Islet of Langerhans (tissue), 1 donor: ENCODE measurements at regions not wholly inside any gene's neighbourhood (a gene's known extent, or its start where the extent isn't known, plus 50 kb on each side); places are given as distances from the start of the nearest gene placed in this dataset.

Experiments used
- FAIRE-seq: peaks from one replicate; lab custom pipeline; 2011; peaks lifted over from hg19 to GRCh38; lab: Jason Lieb, UNC

DNA sequence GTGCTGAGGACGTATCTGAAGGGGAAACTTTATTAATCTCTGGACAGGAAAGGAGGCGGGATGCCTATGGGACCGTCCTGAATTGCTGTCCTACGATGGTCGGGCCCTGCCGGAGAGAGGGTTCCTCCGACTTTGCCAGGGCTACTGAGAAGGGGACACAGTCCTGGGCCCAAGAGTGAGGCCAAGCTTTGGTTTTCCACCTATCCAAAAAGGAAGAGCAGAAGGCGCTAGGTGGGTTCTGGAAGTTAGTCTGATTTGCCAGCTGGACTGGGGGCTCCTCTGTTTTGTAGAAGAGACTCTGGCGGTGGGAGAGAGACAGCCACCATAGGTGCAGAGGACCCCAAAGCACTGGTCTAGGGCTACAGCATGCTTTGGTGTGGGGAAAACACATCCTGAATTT is 243.8 kb upstream of the IRX4 start:
- no peak for FAIRE-seq

DNA sequence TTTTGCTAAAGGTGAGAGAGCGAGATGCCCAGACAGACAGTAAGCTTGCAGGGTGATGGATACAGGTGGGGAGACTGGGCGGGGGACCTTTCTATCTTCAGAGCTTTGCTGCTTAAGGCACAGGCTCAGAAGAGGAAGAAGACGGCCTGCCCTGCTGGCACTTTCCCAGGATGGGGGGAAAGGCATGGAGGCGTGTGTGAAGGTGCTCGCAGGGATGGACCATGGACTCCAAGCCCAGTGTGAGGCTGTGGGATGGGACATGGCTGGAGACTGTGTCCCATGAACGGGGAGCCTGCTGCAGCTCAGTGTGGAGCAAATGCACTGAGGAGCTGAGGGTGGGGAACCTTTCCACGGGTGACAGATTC is 243.2 kb upstream of the IRX4 start:
- FAIRE-seq, result no peak

DNA sequence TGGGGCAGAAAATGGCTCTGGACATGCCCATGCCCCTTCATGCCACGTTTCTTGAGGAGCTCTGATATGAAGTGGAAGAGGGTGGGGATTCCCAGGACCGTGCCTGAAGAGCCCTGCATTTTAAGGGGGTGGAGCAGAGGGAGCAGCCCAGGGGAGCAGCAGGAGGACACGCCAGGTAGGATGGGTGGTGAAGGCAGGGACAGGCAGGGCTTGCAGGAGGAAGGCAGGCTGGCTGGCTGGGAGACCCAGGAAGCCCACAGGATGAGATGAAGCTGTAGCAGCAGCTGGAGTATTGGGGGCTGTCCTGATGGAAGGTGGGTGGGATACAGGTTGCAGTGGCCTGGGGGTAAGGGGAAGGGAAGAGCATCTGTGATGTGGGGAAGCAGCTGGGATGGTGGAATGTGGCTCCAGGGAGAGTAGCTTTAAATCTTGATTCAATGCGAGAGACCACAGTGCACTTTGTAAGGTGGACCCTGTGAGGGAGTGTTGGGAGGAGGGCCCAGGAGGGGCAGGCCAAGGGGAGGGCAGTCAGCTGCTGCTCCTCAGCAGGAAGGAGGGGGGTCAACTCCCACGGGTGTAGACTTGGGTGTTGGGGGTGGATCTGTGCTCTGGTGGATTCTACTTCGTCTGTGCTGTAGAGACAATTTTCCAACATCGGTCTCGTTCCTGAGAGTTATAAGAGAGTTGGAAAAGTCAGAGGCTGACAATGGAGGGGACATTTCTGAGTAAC is 242.6 kb upstream of the IRX4 start:
- FAIRE-seq, result no peak

DNA sequence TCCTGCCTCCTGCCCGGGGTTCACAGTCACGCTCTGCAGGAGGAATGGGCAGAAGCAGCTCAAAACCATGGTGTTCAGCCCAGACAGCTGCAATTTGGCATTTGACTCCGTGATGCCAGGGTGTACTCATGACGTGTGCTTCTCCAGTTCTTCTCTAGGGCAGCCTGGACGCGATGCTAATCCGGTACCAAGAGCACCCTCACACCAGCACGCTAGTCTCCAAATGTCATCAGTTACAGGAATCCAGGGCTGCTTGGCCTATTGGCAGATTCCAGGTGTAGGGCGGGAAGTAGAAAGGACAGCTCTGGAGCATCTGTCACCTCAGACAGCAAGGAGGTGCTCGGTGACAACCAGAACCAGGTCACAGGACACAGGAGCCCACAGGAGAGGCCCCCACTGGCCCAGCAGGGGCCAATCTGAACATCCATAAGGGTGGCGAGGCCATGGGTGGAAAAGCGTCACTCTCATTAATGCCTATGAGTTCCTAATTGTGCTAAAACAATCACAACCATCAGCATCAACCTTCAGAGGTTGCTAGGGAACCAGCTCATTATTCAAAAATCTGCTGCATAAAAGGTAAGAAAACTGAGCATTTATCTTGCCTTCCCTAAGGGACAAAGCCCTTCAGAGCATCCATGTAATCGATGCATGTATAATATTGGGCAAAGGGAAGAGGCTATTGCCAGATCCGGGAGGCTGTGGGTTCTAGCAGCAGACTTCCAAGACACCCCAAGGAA is 241.9 kb upstream of the IRX4 start:
- FAIRE-seq, result no peak

DNA sequence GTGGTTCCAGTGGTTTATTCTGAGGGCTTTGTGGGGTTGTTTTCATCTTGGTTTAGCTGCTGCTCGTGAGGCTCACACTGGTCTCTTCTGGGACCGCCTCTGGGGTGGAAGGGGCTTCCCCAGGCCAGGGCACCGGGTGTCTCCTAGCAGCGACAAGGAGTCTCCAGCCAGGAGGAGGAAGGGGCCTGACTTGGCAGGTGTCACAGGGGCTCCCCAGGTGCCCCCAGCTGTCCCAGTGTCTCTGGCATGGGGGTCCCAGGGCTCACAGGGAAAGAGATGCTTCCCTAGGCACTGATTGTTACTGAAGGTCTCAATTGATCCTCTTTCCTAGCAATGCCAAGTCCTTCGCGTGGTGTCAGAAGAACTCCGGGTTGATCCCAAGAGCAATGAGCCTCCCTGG is 241.1 kb upstream of the IRX4 start:
- FAIRE-seq, result no peak

DNA sequence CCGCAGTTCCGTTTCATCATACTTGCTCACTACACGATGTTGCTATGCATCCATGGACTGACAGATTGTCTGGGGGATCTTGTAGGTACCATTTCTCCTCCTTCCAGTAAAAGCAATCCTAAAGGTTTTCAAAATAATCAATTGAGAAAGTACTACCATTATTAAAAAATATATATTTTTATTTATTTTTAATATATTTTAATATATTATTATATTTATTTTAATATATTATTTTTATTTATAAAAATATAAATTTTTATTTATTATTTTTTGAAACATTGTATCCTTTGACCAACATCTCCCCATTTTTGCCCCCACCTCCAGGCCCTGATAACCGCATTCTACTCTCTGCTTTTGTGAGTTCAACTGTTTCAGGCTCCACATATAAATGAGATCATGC is 237.6 kb upstream of the IRX4 start:
- no peak for FAIRE-seq

- no peak for FAIRE-seq
Observed at GRCh38 chr5:2119573-2119972, 236.8 kb upstream of the IRX4 start.

- no peak for FAIRE-seq
Observed at GRCh38 chr5:2113348-2114131, 230.8 kb upstream of the IRX4 start.

DNA sequence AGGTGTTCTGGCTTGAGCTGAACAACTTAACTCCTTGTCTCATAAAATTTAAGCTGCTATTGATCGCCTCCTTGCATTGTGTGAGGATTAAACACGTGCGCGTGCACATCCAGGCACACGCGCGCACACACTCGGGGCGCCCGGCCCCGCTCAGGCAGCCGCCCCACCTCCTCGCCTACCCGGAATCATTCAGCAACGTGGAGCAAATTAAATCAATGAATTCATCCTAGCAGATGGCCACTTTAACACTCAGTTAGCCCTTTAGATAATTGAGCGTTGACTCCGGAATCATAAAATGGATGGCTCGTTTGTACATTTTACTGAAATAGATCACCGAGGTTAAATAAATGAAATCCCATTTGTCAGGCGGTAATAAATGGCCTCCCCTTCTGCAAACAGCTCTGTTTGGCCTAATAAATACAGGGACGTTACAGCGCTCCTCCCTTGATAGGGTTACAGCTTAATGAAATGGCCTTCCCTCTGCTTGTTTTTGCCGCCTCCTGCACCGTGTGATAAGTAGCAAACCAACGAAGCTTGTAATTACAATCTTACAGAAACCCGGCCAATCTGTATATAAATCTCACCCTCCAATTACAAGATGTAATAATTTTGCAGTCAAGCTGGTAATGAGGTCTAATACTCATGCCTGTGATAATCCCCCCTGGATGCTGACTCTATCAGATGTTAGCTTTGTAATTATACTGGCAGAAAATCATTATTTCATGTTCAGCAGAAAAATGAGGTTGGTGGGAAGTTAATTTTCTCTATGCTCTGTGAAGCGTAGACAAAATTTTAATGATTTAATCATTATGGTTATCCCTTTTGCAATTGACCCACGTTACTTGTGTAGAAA is 229.7 kb upstream of the IRX4 start:
- peak; percentile 82 for FAIRE-seq

- FAIRE-seq, result no peak
Observed at GRCh38 chr5:2111569-2112105, 228.9 kb upstream of the IRX4 start.

- FAIRE-seq, result no peak
Observed at GRCh38 chr5:2110934-2111462, 228.3 kb upstream of the IRX4 start.

DNA sequence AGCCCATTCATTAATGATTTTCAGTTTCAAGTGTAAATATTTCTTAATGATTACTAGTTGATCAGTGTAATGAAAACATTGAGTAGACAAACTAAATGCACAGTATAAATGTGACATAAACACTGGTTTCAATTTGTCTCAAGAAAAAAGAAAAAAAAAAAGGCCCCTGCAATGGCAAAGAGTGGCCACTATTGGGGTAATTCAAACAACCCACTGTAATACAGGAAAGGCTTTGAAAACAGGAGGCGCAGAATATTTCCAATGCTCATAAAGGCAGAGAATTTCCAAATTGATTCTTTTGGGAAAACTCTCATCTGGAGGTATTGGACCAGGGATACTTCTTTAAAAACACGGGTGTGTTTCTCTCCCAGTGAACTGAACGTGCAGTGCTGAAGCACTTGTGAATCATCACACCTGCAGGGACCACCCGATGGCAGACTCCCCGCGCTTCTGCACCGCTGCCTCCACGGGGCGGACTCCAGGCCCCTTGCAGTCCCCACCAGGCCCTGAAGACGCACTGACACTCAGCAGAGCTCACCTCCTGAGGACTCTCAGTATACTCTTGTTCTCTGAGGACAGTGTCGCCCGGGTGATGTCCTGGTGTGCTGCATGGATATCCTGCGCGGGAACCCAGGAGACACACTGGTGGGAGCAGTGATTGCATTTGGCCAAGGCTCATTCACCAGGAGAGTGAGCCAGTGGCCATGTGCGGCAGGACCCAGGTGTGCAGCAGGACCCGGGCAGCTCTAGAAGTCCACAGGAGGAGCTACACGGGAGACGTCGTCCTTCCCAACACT is 227.6 kb upstream of the IRX4 start:
- no peak for FAIRE-seq

DNA sequence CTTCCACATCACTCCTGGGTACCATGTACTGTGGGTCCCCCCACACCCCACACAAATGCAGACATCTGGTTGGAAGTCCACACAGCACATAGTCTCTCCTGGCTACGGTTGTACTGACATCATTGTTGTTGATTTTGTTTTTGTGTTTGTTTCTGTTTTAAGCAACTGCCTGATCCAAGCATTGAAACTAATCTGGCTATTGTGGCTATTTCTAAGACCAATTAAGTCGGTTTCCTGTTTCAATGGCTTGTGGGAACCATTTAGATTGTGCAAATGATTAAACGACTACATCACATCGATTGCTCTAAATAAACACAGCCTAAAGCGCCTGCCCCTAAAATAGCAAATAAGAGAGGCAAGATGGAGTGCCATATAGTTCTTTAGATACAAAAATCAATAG is 226.8 kb upstream of the IRX4 start:
- no peak for FAIRE-seq

GRCh38 chr5:2106721-2107120 is 224.0 kb upstream of the IRX4 start:
- no peak for FAIRE-seq

GRCh38 chr5:2105141-2105540 is 222.4 kb upstream of the IRX4 start:
- FAIRE-seq, result no peak

DNA sequence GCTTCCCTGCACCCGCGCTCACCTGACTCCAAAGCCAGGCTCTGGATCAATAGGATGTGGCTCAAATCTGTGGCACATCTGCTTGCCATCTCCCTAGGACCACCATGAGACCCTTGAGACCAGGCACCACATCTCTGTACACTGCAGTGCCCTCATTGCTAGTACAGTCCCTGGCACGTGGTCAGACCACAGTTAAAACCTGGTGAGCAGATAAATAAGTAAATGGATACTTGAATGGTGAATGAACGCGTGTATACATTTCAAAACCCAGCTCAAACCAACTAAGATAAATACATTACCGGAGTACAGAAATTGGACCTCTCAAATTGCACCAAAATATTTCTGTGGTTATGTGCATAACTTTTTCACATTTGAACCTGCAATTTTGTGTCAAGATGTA is 221.2 kb upstream of the IRX4 start:
- no peak for FAIRE-seq

GRCh38 chr5:2102819-2103776 is 220.4 kb upstream of the IRX4 start:
- no peak for FAIRE-seq

GRCh38 chr5:2101685-2102084 is 219.0 kb upstream of the IRX4 start:
- FAIRE-seq, result no peak

DNA sequence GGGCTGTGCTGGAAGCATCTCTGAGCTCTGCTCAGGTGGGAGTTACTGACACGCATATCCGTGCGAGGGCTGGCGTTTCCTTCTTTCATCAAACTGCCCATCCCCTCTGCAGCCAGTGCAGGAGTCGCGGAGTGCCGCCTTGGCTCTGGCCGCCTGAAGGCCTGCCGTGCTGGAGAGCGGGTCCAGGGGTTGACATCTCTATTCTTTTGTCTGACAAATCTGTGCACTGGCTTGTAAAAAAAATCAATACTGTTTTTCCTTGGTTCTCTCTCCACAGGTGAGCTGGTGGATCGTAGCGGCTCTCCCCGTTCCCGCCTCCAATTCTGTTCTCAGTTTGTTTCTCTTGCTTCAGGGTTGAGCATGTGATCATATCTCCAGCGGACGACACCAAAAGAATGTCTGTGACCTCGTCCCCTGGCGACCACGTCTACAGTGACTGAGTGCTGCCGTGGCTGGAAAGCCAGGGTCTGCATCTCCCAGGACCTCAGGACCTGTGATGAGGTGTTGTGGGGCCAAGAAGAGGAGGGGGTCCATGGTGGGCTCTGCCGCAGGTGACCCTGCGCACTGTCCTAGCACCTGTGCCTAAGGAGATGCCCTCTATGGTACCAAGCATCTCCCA is 214.3 kb upstream of the IRX4 start:
- no peak for FAIRE-seq
